ENCODE measurements at regions not wholly inside any gene's neighbourhood (a gene's known extent, or its start where the extent isn't known, plus 50 kb on each side); places are given as distances from the start of the nearest gene placed in this dataset.

DNA sequence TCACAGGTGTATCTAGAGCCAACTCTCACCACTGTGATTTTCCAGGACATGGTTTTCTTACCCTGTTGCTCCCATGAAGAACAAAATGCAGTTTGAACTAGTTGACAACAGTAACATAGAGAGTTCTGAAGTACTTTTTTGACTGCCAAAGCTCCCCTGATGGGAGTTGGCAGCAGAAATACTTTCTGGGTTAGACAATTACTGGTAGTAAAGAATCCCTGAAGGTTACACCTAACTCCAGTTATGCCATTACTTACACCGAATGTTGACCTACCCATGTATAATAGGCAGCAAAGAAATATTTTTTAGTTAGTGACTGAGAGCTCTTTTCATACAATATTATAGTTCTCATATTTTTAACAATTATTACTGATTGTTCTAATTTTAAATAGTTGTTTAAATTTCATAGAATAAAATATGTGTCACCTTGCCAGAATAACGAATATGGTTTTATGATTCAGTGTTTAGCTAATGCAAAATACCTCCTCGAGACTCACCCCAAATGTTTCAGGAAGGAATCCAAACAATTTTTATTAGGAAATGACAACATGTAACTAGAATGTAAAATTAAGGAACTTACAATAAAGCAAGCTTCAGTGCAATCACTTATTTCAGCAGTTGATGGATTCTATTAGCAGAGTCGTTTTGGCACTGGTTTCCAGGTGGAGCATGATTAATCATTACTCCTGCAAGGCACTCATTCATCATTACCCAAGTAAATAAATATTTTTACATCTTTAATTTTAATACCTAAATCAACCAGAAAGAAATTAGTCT lies 237.6 kb downstream of the MRPL39 start:
- no peak overlapping the region for H3K4me3 Mint-ChIP-seq (ENCODE audit: unreplicated experiment)
- no peaks in the 10 kb centered on the region for H3K27me3 Mint-ChIP-seq (ENCODE audit: low read depth)
- no peak overlapping the region for H3K27ac Mint-ChIP-seq (ENCODE audit: unreplicated experiment)
- DNase-seq (ENCODE audit: low spot score) = no peak
- TF ChIP-seq, protein P1, sequence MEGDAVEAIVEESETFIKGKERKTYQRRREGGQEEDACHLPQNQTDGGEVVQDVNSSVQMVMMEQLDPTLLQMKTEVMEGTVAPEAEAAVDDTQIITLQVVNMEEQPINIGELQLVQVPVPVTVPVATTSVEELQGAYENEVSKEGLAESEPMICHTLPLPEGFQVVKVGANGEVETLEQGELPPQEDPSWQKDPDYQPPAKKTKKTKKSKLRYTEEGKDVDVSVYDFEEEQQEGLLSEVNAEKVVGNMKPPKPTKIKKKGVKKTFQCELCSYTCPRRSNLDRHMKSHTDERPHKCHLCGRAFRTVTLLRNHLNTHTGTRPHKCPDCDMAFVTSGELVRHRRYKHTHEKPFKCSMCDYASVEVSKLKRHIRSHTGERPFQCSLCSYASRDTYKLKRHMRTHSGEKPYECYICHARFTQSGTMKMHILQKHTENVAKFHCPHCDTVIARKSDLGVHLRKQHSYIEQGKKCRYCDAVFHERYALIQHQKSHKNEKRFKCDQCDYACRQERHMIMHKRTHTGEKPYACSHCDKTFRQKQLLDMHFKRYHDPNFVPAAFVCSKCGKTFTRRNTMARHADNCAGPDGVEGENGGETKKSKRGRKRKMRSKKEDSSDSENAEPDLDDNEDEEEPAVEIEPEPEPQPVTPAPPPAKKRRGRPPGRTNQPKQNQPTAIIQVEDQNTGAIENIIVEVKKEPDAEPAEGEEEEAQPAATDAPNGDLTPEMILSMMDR (IDR thresholded peaks at IDR 0.05) = no peak
- peaks cover 8% of the 10 kb centered on the region for H3K4me1 Mint-ChIP-seq (ENCODE audit: low read depth)
- H3K36me3 Mint-ChIP-seq (ENCODE audit: low read depth) = no peaks in the 10 kb centered on the region
- no peaks in the 10 kb centered on the region for H3K9me3 Mint-ChIP-seq (ENCODE audit: low read depth)

DNA sequence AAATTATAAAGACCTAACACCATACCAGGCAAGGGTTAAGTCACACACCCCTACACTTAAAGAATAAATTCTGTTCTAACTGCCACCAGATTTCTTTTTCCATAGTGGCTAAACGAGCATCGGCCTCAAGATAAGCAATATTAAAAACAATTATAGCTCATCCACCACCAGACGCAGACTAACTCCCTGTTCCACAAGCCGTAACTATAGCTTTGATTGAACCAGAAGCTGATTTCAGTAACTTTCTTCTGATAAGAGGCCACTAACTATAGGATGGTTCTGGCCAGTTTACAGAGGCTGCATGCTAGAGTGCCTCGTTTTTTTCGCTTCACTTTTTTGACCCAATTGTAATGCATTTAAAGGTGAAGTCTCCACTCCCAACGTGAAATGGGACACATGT lies 238.8 kb downstream of the MRPL39 start:
- Mint-ChIP-seq H3K27ac (ENCODE audit: unreplicated experiment) (no peak overlapping the region), H3K4me1 (ENCODE audit: low read depth) (peaks cover 8% of the 10 kb centered on the region)
- no peak for DNase-seq (ENCODE audit: low spot score)

DNA sequence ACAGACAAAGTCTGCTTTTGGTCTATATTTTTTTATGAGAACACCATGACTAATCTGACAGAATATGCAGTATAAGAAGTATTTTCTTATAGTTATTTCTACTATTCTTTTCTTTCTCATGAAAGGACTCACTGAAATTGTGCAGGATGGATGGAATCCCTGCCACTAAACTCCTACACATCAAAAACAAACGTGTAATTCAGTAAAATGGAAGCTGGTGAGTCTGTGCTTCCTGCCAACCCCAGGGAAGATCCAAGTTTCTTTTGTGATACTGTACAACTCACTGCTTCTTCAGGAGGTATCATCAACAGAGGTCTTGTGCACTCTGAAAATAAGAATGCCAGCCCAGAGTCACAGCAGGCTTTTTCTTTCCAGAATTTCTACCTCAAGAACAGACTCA lies 241.2 kb downstream of the MRPL39 start:
- no peak for DNase-seq (ENCODE audit: low spot score)
- TF ChIP-seq, protein P1 (IDR thresholded peaks at IDR 0.05) = no peak
- Mint-ChIP-seq H3K9me3 (ENCODE audit: low read depth) (no peaks in the 10 kb centered on the region), H3K27me3 (ENCODE audit: low read depth) (no peaks in the 10 kb centered on the region), H3K36me3 (ENCODE audit: low read depth) (no peaks in the 10 kb centered on the region), H3K27ac (ENCODE audit: unreplicated experiment) (no peak overlapping the region), H3K4me3 (ENCODE audit: unreplicated experiment) (no peak overlapping the region), H3K4me1 (ENCODE audit: low read depth) (peaks cover 8% of the 10 kb centered on the region)

More for the DNA sequence above, 238.8 kb downstream of the MRPL39 start:
- no peaks in the 10 kb centered on the region for H3K9me3 Mint-ChIP-seq (ENCODE audit: low read depth)
- TF ChIP-seq, protein P1 (IDR thresholded peaks at IDR 0.05) = no peak
- H3K27me3 Mint-ChIP-seq (ENCODE audit: low read depth) = no peaks in the 10 kb centered on the region
- H3K4me3 Mint-ChIP-seq (ENCODE audit: unreplicated experiment) = no peak overlapping the region
- H3K36me3 Mint-ChIP-seq (ENCODE audit: low read depth) = no peaks in the 10 kb centered on the region

DNA sequence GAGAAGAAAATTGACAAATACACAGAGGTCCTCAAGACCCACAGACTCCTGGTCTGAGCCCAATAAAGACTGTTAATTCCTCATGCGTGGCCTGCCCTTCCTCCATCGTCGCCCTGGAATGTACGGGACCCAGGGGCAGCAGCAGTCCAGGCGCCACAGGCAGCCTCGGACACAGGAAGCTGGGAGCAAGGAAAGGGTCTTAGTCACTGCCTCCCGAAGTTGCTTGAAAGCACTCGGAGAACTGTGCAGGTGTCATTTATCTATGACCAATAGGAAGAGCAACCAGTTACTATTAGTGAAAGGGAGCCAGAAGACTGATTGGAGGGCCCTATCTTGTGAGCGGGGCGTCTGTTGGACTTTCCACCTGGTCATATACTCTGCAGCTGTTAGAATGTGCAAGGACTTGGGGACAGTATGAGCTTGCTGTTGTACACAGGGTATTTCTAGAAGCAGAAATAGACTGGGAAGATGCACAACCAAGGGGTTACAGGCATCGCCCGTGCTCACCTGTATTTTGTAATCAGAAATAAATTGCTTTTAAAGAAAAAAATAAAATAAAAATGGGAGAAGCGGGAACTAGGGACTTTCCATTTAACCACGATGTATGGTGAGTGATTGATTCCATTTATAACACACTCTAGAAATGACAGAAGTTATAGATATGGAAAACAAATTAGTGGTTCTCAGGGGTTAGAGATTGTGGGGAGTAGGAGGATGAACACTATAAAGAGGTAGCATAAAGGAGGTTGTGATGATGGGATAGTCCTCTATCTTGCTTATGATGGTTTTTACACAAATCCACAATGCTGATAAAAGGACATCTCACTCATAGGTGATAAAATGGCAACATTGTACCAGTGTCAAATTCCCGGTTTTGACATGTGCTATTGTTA lies 244.7 kb downstream of the MRPL39 start:
- no peak for DNase-seq (ENCODE audit: low spot score)
- Mint-ChIP-seq H3K4me1 (ENCODE audit: low read depth) (no peaks in the 10 kb centered on the region), H3K9me3 (ENCODE audit: low read depth) (peaks cover 4% of the 10 kb centered on the region), H3K36me3 (ENCODE audit: low read depth) (no peaks in the 10 kb centered on the region), H3K27me3 (ENCODE audit: low read depth) (no peaks in the 10 kb centered on the region), H3K27ac (ENCODE audit: unreplicated experiment) (no peak overlapping the region), H3K4me3 (ENCODE audit: unreplicated experiment) (no peak overlapping the region)
- TF ChIP-seq, protein P1 (IDR thresholded peaks at IDR 0.05) = no peak

DNA sequence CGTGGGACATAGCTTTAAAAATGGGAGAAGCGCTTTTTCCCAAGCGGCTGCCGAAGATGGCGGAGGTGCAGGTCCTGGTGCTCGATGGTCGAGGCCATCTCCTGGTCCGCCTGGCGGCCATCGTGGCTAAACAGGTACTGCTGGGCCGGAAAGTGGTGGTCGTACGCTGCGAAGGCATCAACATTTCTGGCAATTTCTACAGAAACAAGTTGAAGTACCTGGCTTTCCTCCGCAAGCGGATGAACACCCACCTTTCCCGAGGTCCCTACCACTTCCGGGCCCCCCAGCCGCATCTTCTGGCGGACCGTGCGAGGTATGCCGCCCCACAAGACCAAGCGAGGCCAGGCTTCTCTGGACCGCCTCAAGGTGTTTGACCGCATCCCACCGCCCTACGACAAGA lies 245.5 kb downstream of the MRPL39 start:
- DNase-seq (ENCODE audit: low spot score) = peak; percentile 81
- Mint-ChIP-seq H3K9me3 (ENCODE audit: low read depth) (peaks cover 9% of the 10 kb centered on the region), H3K36me3 (ENCODE audit: low read depth) (no peaks in the 10 kb centered on the region), H3K4me1 (ENCODE audit: low read depth) (no peaks in the 10 kb centered on the region), H3K27me3 (ENCODE audit: low read depth) (no peaks in the 10 kb centered on the region), H3K4me3 (ENCODE audit: unreplicated experiment) (no peak overlapping the region), H3K27ac (ENCODE audit: unreplicated experiment) (no peak overlapping the region)
- TF ChIP-seq, protein P1 (IDR thresholded peaks at IDR 0.05) = no peak

Measured in chondrocyte (in vitro differentiated cells).